HCT116 (cell line): ENCODE measurements at regions not wholly inside any gene's neighbourhood (a gene's known extent, or its start where the extent isn't known, plus 50 kb on each side); places are given as distances from the start of the nearest gene placed in this dataset.

Experiments used
- ATAC-seq: fragments of 200-7000 bp; cut with Tn5 transposase; 2 replicates; pipeline ENCODE4 v1.9.1; 2020; ENCODE audit warnings: mild to moderate bottlenecking, moderate library complexity
- BruUV-seq: library from RNA; stranded (reverse); fragments of 400-500 nt; replicated peaks from 2 replicates; lab custom pipeline; 2021; lab: Mats Ljungman, UMichigan
- CTCF ChIA-PET: fragments of 300-600 bp; sonication (Branson Sonifier 250); formaldehyde crosslinking; loops from one replicate; lab custom pipeline; 2021; ENCODE audit warnings: antibody characterized with exemption; lab: Charles Lee
- POLR2A ChIA-PET: fragments of 300-600, 350-600 bp; sonication (Branson Sonifier 250); formaldehyde crosslinking; loops from one replicate; lab custom pipeline; 2021; ENCODE audit warnings: antibody characterized with exemption; lab: Charles Lee
- RAD21 ChIA-PET, 2 experiments: fragments of 300-600 bp; sonication (Branson Sonifier 250); formaldehyde crosslinking; loops; one replicate each; lab custom pipeline; 2023; ENCODE audit warnings: low total read pairs in 2 of 2; ENCODE audit not compliant: uncharacterized antibody in 2 of 2, unreplicated experiment in 2 of 2, low non-redundant PET in 1 of 2; lab: Charles Lee
- DNase-seq: peaks from one replicate; pipeline ENCODE4 v3.0.0-alpha.2; 2010; ENCODE audit warnings: low read depth, low spot score
- H2AFZ ChIP-seq: fragments of 200-600 bp; shearing (Covaris generic), sonication (generic); 2 replicates; pipeline ENCODE4 v1.6.1; 2017; ENCODE audit warnings: low read depth, mixed run types, mixed read lengths, antibody characterized with exemption, low read length; ENCODE audit not compliant: poor library complexity, severe bottlenecking
- H3K27ac ChIP-seq: 2 replicates; pipeline ENCODE4 v1.5.1; 2012; ENCODE audit warnings: low read depth, low read length
- H3K27me3 ChIP-seq: fragments of 200-600 bp; sonication (generic); 2 replicates; pipeline ENCODE4 v1.6.1; 2016; ENCODE audit warnings: mixed run types, low read length, mixed read lengths; ENCODE audit not compliant: insufficient read depth
- H3K36me3 ChIP-seq, 2 experiments: fragments of 200-500 bp in 1 of 2; fragments of 200-600 bp in 1 of 2; sonication (Bioruptor generic) in 1 of 2; sonication (generic) in 1 of 2; 2 replicates each; pipeline versions ENCODE4 v1.5.1 to v1.6.1; 2014 to 2016; ENCODE audit warnings: low read length in 2 of 2, inconsistent platforms in 1 of 2, mixed read lengths in 1 of 2, mixed run types in 1 of 2; ENCODE audit not compliant: insufficient read depth in 2 of 2, control insufficient read depth in 1 of 2
- H3K4me1 ChIP-seq, 2 experiments: fragments of 200-600 bp in 1 of 2; sonication (generic) in 1 of 2; 2 replicates each; pipeline versions ENCODE4 v1.5.1 to v1.6.1; 2012 to 2017; ENCODE audit warnings: low read length in 2 of 2, inconsistent platforms in 1 of 2, mild to moderate bottlenecking in 1 of 2, mixed read lengths in 1 of 2, mixed run types in 1 of 2, moderate library complexity in 1 of 2; ENCODE audit not compliant: insufficient read depth in 2 of 2, control insufficient read depth in 1 of 2
- H3K4me2 ChIP-seq: fragments of 200-600 bp; sonication (generic); 2 replicates; pipeline ENCODE4 v1.6.1; 2017; ENCODE audit warnings: mixed run types, low read length, mixed read lengths
- H3K4me3 ChIP-seq, 2 experiments: fragments of 200-600 bp in 1 of 2; sonication (generic) in 1 of 2; replicated peaks in 1 of 2; 2 replicates each; pipeline ENCODE4 v1.5.1; 2011 to 2016; ENCODE audit warnings: low read length in 2 of 2, control low read depth in 1 of 2, low read depth in 1 of 2, mild to moderate bottlenecking in 1 of 2, mixed read lengths in 1 of 2, mixed run types in 1 of 2
- H3K79me2 ChIP-seq: fragments of 200-600 bp; sonication (generic); 2 replicates; pipeline ENCODE4 v1.6.1; 2017; ENCODE audit warnings: mild to moderate bottlenecking, mixed run types, low read length, moderate library complexity, mixed read lengths; ENCODE audit not compliant: insufficient read depth
- H3K9ac ChIP-seq: fragments of 200-600 bp; sonication (generic); 2 replicates; pipeline ENCODE4 v1.6.1; 2016; ENCODE audit warnings: low read length, mixed read lengths
- H3K9me2 ChIP-seq: fragments of 200-600 bp; sonication (generic), shearing (Covaris generic); 2 replicates; pipeline ENCODE4 v1.6.1; 2017; ENCODE audit warnings: mixed run types, mild to moderate bottlenecking, moderate library complexity; ENCODE audit not compliant: insufficient read depth
- H3K9me3 ChIP-seq, 2 experiments: fragments of 200-500 bp in 1 of 2; fragments of 200-600 bp in 1 of 2; sonication (Bioruptor generic) in 1 of 2; sonication (generic) in 1 of 2; 2 replicates each; pipeline ENCODE4 v1.6.1; 2014 to 2017; ENCODE audit warnings: low read length in 2 of 2, mixed read lengths in 2 of 2, inconsistent platforms in 1 of 2, low read depth in 1 of 2, mild to moderate bottlenecking in 1 of 2, mixed run types in 1 of 2, moderate library complexity in 1 of 2; ENCODE audit not compliant: control insufficient read depth in 1 of 2, insufficient read depth in 1 of 2
- H4K20me1 ChIP-seq: fragments of 200-600 bp; sonication (generic), shearing (Covaris generic); 2 replicates; pipeline ENCODE4 v1.6.1; 2017; ENCODE audit warnings: mixed run types, mild to moderate bottlenecking, moderate library complexity; ENCODE audit not compliant: insufficient read depth
- CBX3 ChIP-seq: IDR thresholded peaks from 2 replicates; pipeline ENCODE4 v1.6.1; 2012; ENCODE audit warnings: low read depth
- CEBPB ChIP-seq: IDR thresholded peaks from 2 replicates; pipeline ENCODE4 v1.6.1; 2012; ENCODE audit warnings: low read depth
- ELF1 ChIP-seq: IDR thresholded peaks from 2 replicates; pipeline ENCODE4 v1.6.1; 2012; ENCODE audit warnings: low read depth, borderline replicate concordance
- EZH2phosphoT487 ChIP-seq: fragments of 200-600 bp; IDR thresholded peaks from 2 replicates; pipeline ENCODE4 v1.6.1; 2018; ENCODE audit warnings: antibody characterized with exemption, borderline replicate concordance
- JUND ChIP-seq: IDR thresholded peaks from 2 replicates; pipeline ENCODE4 v1.6.1; 2012
- POLR2A ChIP-seq: IDR thresholded peaks from 2 replicates; pipeline ENCODE4 v1.7.0; 2011; ENCODE audit warnings: borderline replicate concordance; ENCODE audit not compliant: insufficient read depth, insufficient read length; ENCODE audit errors: extremely low read depth
- POLR2AphosphoS5 ChIP-seq: IDR thresholded peaks from 2 replicates; pipeline ENCODE4 v1.6.1; 2011; ENCODE audit warnings: mild to moderate bottlenecking, low read depth, low read length, moderate library complexity
- RAD21 ChIP-seq: IDR thresholded peaks from 2 replicates; pipeline ENCODE4 v1.6.1; 2012; ENCODE audit warnings: low read depth, mild to moderate bottlenecking
- SIN3A ChIP-seq: IDR thresholded peaks from 2 replicates; pipeline ENCODE4 v1.6.1; 2012; ENCODE audit warnings: low read depth
- SP1 ChIP-seq: IDR thresholded peaks from 2 replicates; pipeline ENCODE4 v1.6.1; 2012; ENCODE audit warnings: low read depth
- SRF ChIP-seq: IDR thresholded peaks from 2 replicates; pipeline ENCODE4 v1.6.1; 2012; ENCODE audit warnings: low read depth
- TCF7L2 ChIP-seq: IDR thresholded peaks from 2 replicates; pipeline ENCODE4 v1.7.0; 2011; ENCODE audit warnings: borderline replicate concordance, inconsistent platforms; ENCODE audit not compliant: insufficient read depth, insufficient read length; ENCODE audit errors: extremely low read depth
- YY1 ChIP-seq: IDR thresholded peaks from 2 replicates; pipeline ENCODE4 v1.6.1; 2011; ENCODE audit warnings: low read length, low read depth, moderate library complexity, mild to moderate bottlenecking; ENCODE audit not compliant: insufficient replicate concordance; ENCODE audit errors: extremely low read depth
- ZFX ChIP-seq: fragments of 450-650 bp; IDR thresholded peaks from 2 replicates; pipeline ENCODE4 v1.6.1; 2017
- ZNF274 ChIP-seq: fragments of 200-500 bp; sonication (Bioruptor generic); IDR thresholded peaks from 2 replicates; pipeline ENCODE4 v1.6.1; 2014; ENCODE audit warnings: mild to moderate bottlenecking, low read depth, low read length, inconsistent platforms
- intact Hi-C: fragments of 100-400 bp; cut with micrococcal nuclease; formaldehyde crosslinking; loops from 2 replicates; pipeline ENCODE4 v1.10.0; 2022
- TF ChIP-seq, protein P1 (sequence below): IDR thresholded peaks from 2 replicates; pipeline ENCODE4 v1.6.1; 2012

DNA sequence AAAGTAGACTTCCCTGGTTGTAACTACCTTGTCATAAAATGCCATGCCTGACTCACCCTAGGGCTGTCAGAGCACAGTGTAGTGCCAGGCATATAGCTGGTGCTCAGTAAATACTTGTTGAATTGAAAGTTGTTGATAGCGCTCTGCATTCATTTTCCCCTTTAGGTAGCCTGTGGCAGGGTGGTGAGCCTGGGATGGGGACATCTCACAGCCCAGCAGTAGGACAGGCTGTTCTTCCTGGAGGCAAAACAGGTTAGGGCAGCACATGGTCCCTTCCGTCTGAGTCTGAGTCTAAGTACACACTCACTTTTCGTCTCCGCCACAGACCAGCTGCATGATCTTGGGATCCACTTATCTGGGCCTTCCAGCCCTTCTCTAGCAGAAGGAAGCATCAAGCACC lies 401.9 kb downstream of the ZSWIM6 start:
- intact Hi-C loops: no loop called here
- Histone ChIP-seq H3K9me3 (no peaks in the 10 kb centered on the region), H3K4me3 (no peak overlapping the region), H3K9me2 (no peaks in the 10 kb centered on the region), H3K27me3 (peaks cover 35% of the 10 kb centered on the region), H3K36me3 (no peaks in the 10 kb centered on the region), H3K9ac (no peak overlapping the region), H3K4me1 (no peaks in the 10 kb centered on the region), H3K4me2 (no peak overlapping the region), H2AFZ (no peak overlapping the region), H3K79me2 (no peaks in the 10 kb centered on the region), H4K20me1 (no peaks in the 10 kb centered on the region), H3K27ac (no peak overlapping the region)
- ATAC-seq (no peak), DNase-seq (no peak)
- TF ChIP-seq POLR2AphosphoS5 (no peak), YY1 (no peak), ZNF274 (no peak), JUND (no peak), ZFX (no peak), RAD21 (no peak), SIN3A (no peak)
- BruUV-seq: no TSS peak
- POLR2A ChIA-PET: no interaction called here
- CTCF ChIA-PET: no interaction called here
- RAD21 ChIA-PET: no interaction called here

DNA sequence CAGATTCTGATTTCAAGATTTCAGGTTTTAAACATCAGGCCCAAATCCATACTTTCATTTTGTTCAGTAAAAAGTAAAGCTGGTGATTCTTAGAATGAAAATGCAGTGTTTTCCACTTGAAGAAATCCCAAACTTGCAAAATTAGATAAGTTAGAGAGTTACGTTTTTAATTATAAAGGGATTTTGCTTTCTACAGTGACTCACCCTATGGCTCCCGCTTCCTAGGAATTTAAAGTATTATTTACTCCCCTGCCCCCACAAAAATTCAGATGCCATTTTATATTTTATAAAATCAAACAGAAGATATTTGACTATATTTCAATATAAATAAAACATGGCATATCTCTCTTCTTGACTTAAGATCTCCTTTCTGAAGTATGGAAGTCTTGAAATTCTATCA lies 402.9 kb downstream of the ZSWIM6 start:
- BruUV-seq: no TSS peak
- Histone ChIP-seq H4K20me1 (no peaks in the 10 kb centered on the region), H3K79me2 (no peaks in the 10 kb centered on the region), H3K4me3 (no peak overlapping the region), H3K9ac (no peak overlapping the region), H3K27ac (no peak overlapping the region), H3K4me2 (no peak overlapping the region), H2AFZ (no peak overlapping the region), H3K9me2 (no peaks in the 10 kb centered on the region), H3K36me3 (no peaks in the 10 kb centered on the region), H3K4me1 (no peaks in the 10 kb centered on the region), H3K27me3 (peaks cover 34% of the 10 kb centered on the region), H3K9me3 (no peaks in the 10 kb centered on the region)
- DNase-seq (no peak), ATAC-seq (no peak)
- TF ChIP-seq EZH2phosphoT487: no peak
- TF ChIP-seq POLR2A: no peak
- no peak for TF ChIP-seq SIN3A
- no peak for TF ChIP-seq ELF1
- no peak for TF ChIP-seq ZNF274
- TF ChIP-seq ZFX: no peak
- TF ChIP-seq, protein P1, sequence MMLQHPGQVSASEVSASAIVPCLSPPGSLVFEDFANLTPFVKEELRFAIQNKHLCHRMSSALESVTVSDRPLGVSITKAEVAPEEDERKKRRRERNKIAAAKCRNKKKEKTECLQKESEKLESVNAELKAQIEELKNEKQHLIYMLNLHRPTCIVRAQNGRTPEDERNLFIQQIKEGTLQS: no peak
- TF ChIP-seq CBX3: no peak
- no peak for TF ChIP-seq TCF7L2
- no peak for TF ChIP-seq SRF
- no peak for TF ChIP-seq RAD21
- TF ChIP-seq POLR2AphosphoS5: no peak
- TF ChIP-seq CEBPB: no peak
- TF ChIP-seq SP1: no peak
- CTCF ChIA-PET: no interaction called here
- POLR2A ChIA-PET: no interaction called here
- RAD21 ChIA-PET: no interaction called here
- intact Hi-C loops: no loop called here
